ENCODE measurements at regions not wholly inside any gene's neighbourhood (a gene's known extent, or its start where the extent isn't known, plus 50 kb on each side); places are given as distances from the start of the nearest gene placed in this dataset.

- Histone ChIP-seq H3K27ac (no peak overlapping the region), H3K4me1 (no peaks in the 10 kb centered on the region), H3K36me3 (no peaks in the 10 kb centered on the region), H3K4me3 (no peak overlapping the region), H3K27me3 (no peaks in the 10 kb centered on the region), H3K9me3 (no peaks in the 10 kb centered on the region)
- intact Hi-C loops (cut with DNase I; ENCODE audit: low total_unique reads) (no loop called here), in situ Hi-C loops (cut with MboI; ENCODE audit: low pct_ligation_motif_present in 1 of 4, low pct_unique_long_range_greater_than_20kb in 1 of 4, low sequenced_read_pairs in 3 of 4) (no loop called here)
- 90% methylated on average over 44 of the region's 47 CpGs; no CpG with 5 or more reads in 1 of the 2 donors for WGBS, 2 donors (ENCODE audit: low coverage in 1 of 2)
- no peak for DNase-seq
- TF ChIP-seq EP300 (IDR thresholded peaks at IDR 0.05; ENCODE audit: low read depth) = no peak
These were observed 89.5 kb upstream of the PUM3 start for GRCh38 chr9:2933165-2934095.

GRCh38 chr9:2928411-2928810, 84.5 kb upstream of the PUM3 start:
- in situ Hi-C loops (cut with MboI; ENCODE audit: low pct_ligation_motif_present in 1 of 4, low pct_unique_long_range_greater_than_20kb in 1 of 4, low sequenced_read_pairs in 3 of 4) = no loop called here
- Histone ChIP-seq H3K9me3 (no peaks in the 10 kb centered on the region), H3K4me1 (no peaks in the 10 kb centered on the region), H3K4me3 (no peak overlapping the region), H3K27ac (no peak overlapping the region), H3K36me3 (no peaks in the 10 kb centered on the region), H3K27me3 (no peaks in the 10 kb centered on the region)
- DNase-seq = no peak
- 80 to 83% methylated on average over 1 to 3 of the region's 3 CpGs for WGBS, 2 donors (ENCODE audit: low coverage in 1 of 2)
- intact Hi-C loops (cut with DNase I; ENCODE audit: low total_unique reads) = no loop called here
- TF ChIP-seq POLR2AphosphoS5 (IDR thresholded peaks at IDR 0.05) (no peak), POLR2A (IDR thresholded peaks at IDR 0.05) (no peak), CTCF (IDR thresholded peaks at IDR 0.05) (no peak), EP300 (IDR thresholded peaks at IDR 0.05; ENCODE audit: low read depth) (no peak)

DNA sequence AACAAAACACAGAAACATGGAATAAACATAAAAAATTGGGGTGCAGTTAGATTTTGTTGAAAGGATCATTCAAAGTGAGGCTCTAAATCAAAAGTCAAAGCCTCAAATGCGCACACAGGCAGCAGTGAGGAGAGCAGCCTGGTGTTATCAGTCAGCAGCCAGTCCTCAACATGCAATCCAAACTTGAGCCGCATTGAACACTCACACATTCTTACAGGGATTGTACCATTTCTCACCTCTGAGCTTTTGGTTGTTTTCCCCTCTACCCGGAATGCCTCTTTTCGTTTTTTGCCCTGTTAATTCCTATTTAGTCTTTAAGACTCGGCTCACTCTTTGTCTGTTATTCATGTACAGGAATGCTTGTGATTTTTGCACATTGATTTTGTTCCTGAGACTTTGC, 81.1 kb upstream of the PUM3 start:
- intact Hi-C loops (cut with DNase I; ENCODE audit: low total_unique reads) = no loop called here
- no peak for DNase-seq
- 87 to 95% methylated on average over 5 of the region's 5 CpGs for WGBS, 2 donors (ENCODE audit: low coverage in 1 of 2)

DNA sequence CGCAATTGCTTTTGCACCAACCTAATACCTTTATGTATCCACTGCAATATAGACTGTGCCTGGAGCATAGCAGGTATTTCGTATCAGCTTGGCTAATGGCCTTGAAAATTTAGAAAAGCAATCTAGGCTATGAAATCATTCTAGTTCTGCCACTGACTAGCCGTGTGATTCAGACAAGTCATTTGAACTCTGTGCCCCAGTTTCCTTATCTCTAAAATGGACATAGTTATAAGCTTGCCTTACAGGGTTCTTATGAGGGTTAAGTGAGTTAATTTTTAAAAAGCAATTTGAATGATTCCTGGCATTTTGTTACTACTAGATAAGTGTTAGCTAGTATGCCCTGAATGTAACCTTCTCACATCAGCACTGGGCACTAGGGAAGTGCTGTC, 80.5 kb upstream of the PUM3 start:
- no peak for DNase-seq
- 39 to 53% methylated on average over 3 of the region's 3 CpGs for WGBS, 2 donors (ENCODE audit: low coverage in 1 of 2)
- Histone ChIP-seq H3K9me3 (no peaks in the 10 kb centered on the region), H3K27me3 (no peaks in the 10 kb centered on the region), H3K36me3 (no peaks in the 10 kb centered on the region), H3K4me3 (no peak overlapping the region), H3K27ac (no peak overlapping the region), H3K4me1 (no peaks in the 10 kb centered on the region)
- in situ Hi-C loops (cut with MboI; ENCODE audit: low pct_ligation_motif_present in 1 of 4, low pct_unique_long_range_greater_than_20kb in 1 of 4, low sequenced_read_pairs in 3 of 4) = no loop called here
- intact Hi-C loops (cut with DNase I; ENCODE audit: low total_unique reads) = no loop called here
- TF ChIP-seq POLR2A (IDR thresholded peaks at IDR 0.05) = no peak

More for the DNA sequence above, 81.1 kb upstream of the PUM3 start:
- H3K36me3 ChIP-seq = no peaks in the 10 kb centered on the region
- no peak overlapping the region for H3K27ac ChIP-seq
- H3K4me3 ChIP-seq = no peak overlapping the region
- no peaks in the 10 kb centered on the region for H3K27me3 ChIP-seq
- H3K4me1 ChIP-seq = no peaks in the 10 kb centered on the region
- in situ Hi-C loops (cut with MboI; ENCODE audit: low pct_ligation_motif_present in 1 of 4, low pct_unique_long_range_greater_than_20kb in 1 of 4, low sequenced_read_pairs in 3 of 4) = no loop called here
- no peaks in the 10 kb centered on the region for H3K9me3 ChIP-seq
- TF ChIP-seq CTCF (IDR thresholded peaks at IDR 0.05) (no peak), EP300 (IDR thresholded peaks at IDR 0.05; ENCODE audit: low read depth) (no peak), POLR2AphosphoS5 (IDR thresholded peaks at IDR 0.05) (no peak), POLR2A (IDR thresholded peaks at IDR 0.05) (no peak)

GRCh38 chr9:2923766-2924379, 80.0 kb upstream of the PUM3 start:
- Histone ChIP-seq H3K9me3 (no peaks in the 10 kb centered on the region), H3K4me3 (no peak overlapping the region), H3K36me3 (no peaks in the 10 kb centered on the region), H3K4me1 (no peaks in the 10 kb centered on the region), H3K27ac (no peak overlapping the region), H3K27me3 (no peaks in the 10 kb centered on the region)
- TF ChIP-seq POLR2A (IDR thresholded peaks at IDR 0.05) = no peak
- TF ChIP-seq EP300 (IDR thresholded peaks at IDR 0.05; ENCODE audit: low read depth) = no peak
- no peak for TF ChIP-seq POLR2AphosphoS5 (IDR thresholded peaks at IDR 0.05)
- no peak for TF ChIP-seq CTCF (IDR thresholded peaks at IDR 0.05)
- WGBS, 2 donors (ENCODE audit: low coverage in 1 of 2) = 29 to 45% methylated on average over 4 to 6 of the region's 6 CpGs
- intact Hi-C loops (cut with DNase I; ENCODE audit: low total_unique reads) (no loop called here), in situ Hi-C loops (cut with MboI; ENCODE audit: low pct_ligation_motif_present in 1 of 4, low pct_unique_long_range_greater_than_20kb in 1 of 4, low sequenced_read_pairs in 3 of 4) (no loop called here)
- DNase-seq = no peak
